WERI-Rb-1 (cell line): ENCODE measurements at regions not wholly inside any gene's neighbourhood (a gene's known extent, or its start where the extent isn't known, plus 50 kb on each side); places are given as distances from the start of the nearest gene placed in this dataset.

ENCODE experiments used
- DNase-seq: peaks from one replicate; pipeline ENCODE4 v3.0.0-alpha.2; 2020
- H3K27ac ChIP-seq: fragments of 250-450 bp; sonication (Bioruptor Pico); 2 replicates; pipeline ENCODE4 v1.5.1; 2020; ENCODE audit warnings: mild to moderate bottlenecking, moderate library complexity
- H3K27me3 ChIP-seq: fragments of 250-450 bp; sonication (Bioruptor Pico); 2 replicates; pipeline ENCODE4 v1.5.1; 2021; ENCODE audit warnings: mild to moderate bottlenecking, low read depth, moderate library complexity; ENCODE audit not compliant: insufficient read depth, severe bottlenecking
- H3K36me3 ChIP-seq: fragments of 250-450 bp; sonication (Bioruptor Pico); 2 replicates; pipeline ENCODE4 v1.5.1; 2020; ENCODE audit warnings: mild to moderate bottlenecking, moderate library complexity
- H3K4me3 ChIP-seq: 2 replicates; pipeline ENCODE4 v1.5.1; 2011; ENCODE audit warnings: low read depth, mild to moderate bottlenecking, control low read depth, low read length
- H3K9me3 ChIP-seq: fragments of 250-450 bp; sonication (Bioruptor Pico); 2 replicates; pipeline ENCODE4 v1.5.1; 2021; ENCODE audit warnings: mild to moderate bottlenecking, moderate library complexity; ENCODE audit not compliant: severe bottlenecking
- TF ChIP-seq, protein P1 (sequence below): IDR thresholded peaks from 2 replicates; pipeline ENCODE4 v1.5.1; 2011; ENCODE audit warnings: low read depth, mild to moderate bottlenecking, control low read depth, inconsistent platforms, low read length

DNA sequence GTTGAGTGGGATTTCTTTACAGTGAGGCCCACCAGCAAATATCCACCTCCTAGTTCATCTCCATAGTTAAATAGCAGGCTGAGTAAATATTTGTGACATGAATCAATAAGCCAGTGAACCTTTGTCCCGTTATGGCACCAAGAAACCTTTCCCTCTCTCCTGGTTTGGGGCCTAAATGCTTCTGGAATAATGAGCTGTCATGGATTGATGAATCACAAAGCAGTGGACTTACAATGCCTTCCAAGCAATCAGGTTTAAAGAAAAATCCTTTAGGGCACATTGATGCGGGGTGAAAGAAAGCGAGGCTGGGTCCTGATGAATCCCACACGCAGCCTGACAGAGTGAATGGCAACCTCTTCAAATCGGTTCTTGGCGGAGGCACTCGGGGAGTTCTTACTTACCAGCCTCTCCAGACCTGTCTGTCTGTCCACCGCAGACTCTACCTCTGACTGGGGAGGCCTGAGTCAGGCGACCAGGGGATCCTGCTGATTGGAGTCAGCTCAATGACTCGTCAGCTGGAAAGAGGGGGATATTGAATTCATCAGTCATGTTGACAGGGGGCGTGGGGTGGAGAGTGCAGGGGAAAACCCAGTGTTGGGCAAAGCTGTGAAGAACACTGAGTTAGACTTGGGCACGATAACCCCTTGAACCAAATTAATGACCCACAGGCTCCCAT lies 247.3 kb downstream of the PLPP3 start:
- no peaks in the 10 kb centered on the region for H3K36me3 ChIP-seq
- H3K27ac ChIP-seq, result no peak overlapping the region
- no peaks in the 10 kb centered on the region for H3K27me3 ChIP-seq
- peak; percentile 11 for DNase-seq
- H3K9me3 ChIP-seq, result no peaks in the 10 kb centered on the region
- TF ChIP-seq, protein P1, sequence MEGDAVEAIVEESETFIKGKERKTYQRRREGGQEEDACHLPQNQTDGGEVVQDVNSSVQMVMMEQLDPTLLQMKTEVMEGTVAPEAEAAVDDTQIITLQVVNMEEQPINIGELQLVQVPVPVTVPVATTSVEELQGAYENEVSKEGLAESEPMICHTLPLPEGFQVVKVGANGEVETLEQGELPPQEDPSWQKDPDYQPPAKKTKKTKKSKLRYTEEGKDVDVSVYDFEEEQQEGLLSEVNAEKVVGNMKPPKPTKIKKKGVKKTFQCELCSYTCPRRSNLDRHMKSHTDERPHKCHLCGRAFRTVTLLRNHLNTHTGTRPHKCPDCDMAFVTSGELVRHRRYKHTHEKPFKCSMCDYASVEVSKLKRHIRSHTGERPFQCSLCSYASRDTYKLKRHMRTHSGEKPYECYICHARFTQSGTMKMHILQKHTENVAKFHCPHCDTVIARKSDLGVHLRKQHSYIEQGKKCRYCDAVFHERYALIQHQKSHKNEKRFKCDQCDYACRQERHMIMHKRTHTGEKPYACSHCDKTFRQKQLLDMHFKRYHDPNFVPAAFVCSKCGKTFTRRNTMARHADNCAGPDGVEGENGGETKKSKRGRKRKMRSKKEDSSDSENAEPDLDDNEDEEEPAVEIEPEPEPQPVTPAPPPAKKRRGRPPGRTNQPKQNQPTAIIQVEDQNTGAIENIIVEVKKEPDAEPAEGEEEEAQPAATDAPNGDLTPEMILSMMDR, result no peak
- H3K4me3 ChIP-seq, result no peak overlapping the region

DNA sequence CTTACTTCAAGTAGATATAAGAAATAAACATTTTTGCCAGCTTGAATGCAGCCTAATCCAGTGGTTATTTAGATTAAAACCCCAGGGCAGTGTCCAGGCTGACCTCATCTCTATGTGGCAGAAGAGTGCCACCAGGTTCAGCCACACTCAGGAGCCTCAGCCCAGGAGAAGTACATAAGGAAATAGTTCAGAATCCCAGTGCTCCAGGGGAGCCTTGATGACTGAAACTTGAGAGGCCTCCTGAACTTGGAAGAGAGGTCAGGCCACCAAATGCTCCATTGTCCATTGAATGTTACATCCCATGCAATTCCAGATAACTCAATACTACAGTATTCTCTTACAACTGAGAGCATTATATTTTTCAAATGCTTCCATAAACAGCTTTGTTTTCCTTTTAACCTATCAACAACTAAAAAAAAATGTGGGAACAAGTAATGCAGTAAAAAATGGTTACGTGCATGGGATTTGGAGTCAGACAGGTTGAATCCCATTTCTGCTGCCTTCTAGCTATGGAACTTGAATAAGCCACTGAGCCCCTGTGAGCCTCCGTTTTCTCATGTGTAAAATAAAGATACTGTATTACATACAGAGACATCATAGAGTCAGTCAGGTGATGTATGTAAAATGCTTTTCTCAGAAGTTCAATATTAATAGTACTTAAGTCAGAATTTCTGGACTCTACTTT lies 248.0 kb downstream of the PLPP3 start:
- H3K36me3 ChIP-seq, result no peaks in the 10 kb centered on the region
- H3K27me3 ChIP-seq, result no peaks in the 10 kb centered on the region
- no peak overlapping the region for H3K4me3 ChIP-seq
- H3K9me3 ChIP-seq, result no peaks in the 10 kb centered on the region
- no peak overlapping the region for H3K27ac ChIP-seq
- TF ChIP-seq, protein P1, result no peak
- no peak for DNase-seq

DNA sequence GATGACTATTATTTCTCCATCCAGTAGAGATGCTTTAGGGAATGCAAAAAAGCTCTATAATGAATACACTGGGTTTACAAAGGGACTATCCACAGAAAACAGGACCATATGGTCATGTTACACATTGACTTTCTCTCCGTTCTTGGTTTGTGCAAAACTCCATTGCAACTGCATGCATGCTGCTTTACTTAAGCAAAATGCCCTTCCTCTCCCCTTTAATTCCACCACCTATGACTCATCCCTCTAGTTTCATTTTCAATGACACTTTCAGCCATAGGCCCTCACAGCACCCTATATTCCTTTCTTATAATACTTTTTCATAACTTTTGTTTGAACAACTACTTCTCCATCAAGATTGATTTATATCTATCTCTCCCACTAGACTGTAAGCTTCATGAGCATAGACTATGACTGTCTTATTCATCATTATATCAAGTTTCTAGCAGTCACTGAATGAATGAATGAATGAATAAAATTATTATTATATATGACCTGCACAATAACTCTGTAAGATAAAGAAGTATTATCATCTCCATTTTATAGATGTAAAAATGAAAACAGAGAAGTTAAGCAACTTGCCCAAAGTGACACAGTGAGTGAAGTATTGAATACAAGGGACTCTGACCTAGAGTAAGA lies 248.9 kb downstream of the PLPP3 start:
- no peaks in the 10 kb centered on the region for H3K9me3 ChIP-seq
- TF ChIP-seq, protein P1, result no peak

DNA sequence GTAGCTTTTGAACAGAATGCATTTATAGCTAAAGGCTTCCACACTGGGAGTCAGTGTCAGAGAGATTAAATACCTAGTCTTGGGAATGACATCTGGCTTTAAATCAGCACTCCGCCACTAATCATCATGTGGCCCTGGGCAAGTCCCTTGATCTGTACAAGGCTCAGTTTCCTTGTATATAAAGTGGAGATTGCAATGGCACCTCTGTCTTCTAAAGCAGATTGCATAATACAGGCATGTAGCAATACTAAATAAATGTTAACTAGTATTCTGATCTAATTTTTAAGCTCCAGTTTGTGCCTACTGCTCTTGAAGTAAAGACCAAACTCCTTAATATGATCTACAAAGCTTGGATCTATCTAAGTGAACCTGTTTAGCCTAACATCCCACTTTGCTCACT lies 249.4 kb downstream of the PLPP3 start:
- TF ChIP-seq, protein P1, result no peak
- no peak overlapping the region for H3K27ac ChIP-seq
- H3K4me3 ChIP-seq, result no peak overlapping the region
- H3K27me3 ChIP-seq, result no peaks in the 10 kb centered on the region
- H3K36me3 ChIP-seq, result no peaks in the 10 kb centered on the region
- peak; percentile 31 for DNase-seq
- H3K9me3 ChIP-seq, result no peaks in the 10 kb centered on the region

More for the DNA sequence above, 248.9 kb downstream of the PLPP3 start:
- Histone ChIP-seq H3K27me3 (no peaks in the 10 kb centered on the region), H3K36me3 (no peaks in the 10 kb centered on the region), H3K27ac (no peak overlapping the region), H3K4me3 (no peak overlapping the region)
- DNase-seq, result no peak

DNA sequence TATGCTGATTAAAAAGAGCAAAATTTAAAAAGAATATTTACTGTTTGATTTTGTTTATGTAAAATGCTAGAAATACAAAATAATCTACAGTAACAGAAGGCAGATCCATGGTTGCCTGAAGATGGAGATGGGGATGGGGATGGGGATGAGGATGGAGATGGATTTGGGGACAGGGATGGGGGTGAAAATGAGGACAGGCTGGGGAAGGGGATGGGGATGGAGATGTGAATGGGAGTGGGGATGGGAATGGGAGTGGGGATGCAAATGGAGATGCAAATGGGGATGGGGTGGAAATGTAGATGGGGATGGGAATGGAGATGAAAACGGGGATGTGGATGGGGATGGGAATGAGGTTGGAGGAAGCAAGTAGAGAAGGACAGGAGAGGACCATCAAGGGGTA lies 252.2 kb downstream of the PLPP3 start:
- H3K9me3 ChIP-seq, result no peaks in the 10 kb centered on the region
- no peaks in the 10 kb centered on the region for H3K36me3 ChIP-seq
- H3K27me3 ChIP-seq, result no peaks in the 10 kb centered on the region
- H3K4me3 ChIP-seq, result no peak overlapping the region
- DNase-seq, result no peak
- TF ChIP-seq, protein P1, result no peak
- no peak overlapping the region for H3K27ac ChIP-seq
